ENCODE measurements at regions not wholly inside any gene's neighbourhood (a gene's known extent, or its start where the extent isn't known, plus 50 kb on each side); places are given as distances from the start of the nearest gene placed in this dataset.

- H3K36me3 ChIP-seq: no peaks in the 10 kb centered on the region
- WGBS, 2 donors (ENCODE audit: low coverage in 1 of 2): 81 to 88% methylated on average over 2 of the region's 2 CpGs
- DNase-seq: no peak
- peaks cover 0 to 6% (median 0%) of the 10 kb centered on the region in 4 donors for H3K4me1 ChIP-seq
- intact Hi-C loops (cut with DNase I; ENCODE audit: low total_unique reads) (no loop called here), in situ Hi-C loops (cut with MboI; ENCODE audit: low pct_ligation_motif_present in 1 of 4, low pct_unique_long_range_greater_than_20kb in 1 of 4, low sequenced_read_pairs in 3 of 4) (loop anchor here in 3 of 4 donors (25.0 kb wide), 2 partner anchors 211 to 311 kb away; no protein-coding TSS in a partner anchor)
- TF ChIP-seq POLR2A (IDR thresholded peaks at IDR 0.05): no peak
- no peak for TF ChIP-seq EP300 (IDR thresholded peaks at IDR 0.05; ENCODE audit: low read depth)
- TF ChIP-seq CTCF (IDR thresholded peaks at IDR 0.05): no peak
- no peak for TF ChIP-seq POLR2AphosphoS5 (IDR thresholded peaks at IDR 0.05)
- H3K4me3 ChIP-seq: no peak overlapping the region
- peaks cover 7 to 15% of the 10 kb centered on the region in 2 donors for H3K9me3 ChIP-seq
- peaks cover 8% of the 10 kb centered on the region for H3K27me3 ChIP-seq
- no peak overlapping the region for H3K27ac ChIP-seq
Measured at GRCh38 chr15:57873564-57874209, 167.2 kb downstream of the POLR2M start.

DNA sequence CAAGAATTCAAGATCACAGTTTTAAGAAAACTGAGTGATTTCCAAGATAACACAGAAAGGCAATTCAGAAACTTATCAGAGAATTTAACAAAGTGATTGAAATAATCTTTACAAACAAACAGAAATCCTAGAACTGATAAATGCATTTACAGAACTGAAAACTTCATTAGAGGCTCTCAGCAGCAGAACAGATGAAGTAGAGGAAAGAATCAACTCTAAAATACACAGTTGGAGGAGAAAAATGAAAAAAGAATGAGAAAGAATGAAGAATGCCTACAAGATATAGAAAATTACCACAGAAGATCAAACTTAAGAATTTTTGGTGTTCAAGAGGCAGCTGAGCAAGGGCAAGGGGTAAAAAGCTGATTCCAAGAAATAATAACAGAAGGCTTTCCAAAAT, 168.8 kb downstream of the POLR2M start:
- in situ Hi-C loops (cut with MboI; ENCODE audit: low pct_ligation_motif_present in 1 of 4, low pct_unique_long_range_greater_than_20kb in 1 of 4, low sequenced_read_pairs in 3 of 4) (no loop called here), intact Hi-C loops (cut with DNase I; ENCODE audit: low total_unique reads) (no loop called here)
- Histone ChIP-seq H3K4me3 (no peak overlapping the region), H3K27ac (no peak overlapping the region), H3K27me3 (peaks cover 1% of the 10 kb centered on the region), H3K9me3 (peaks cover 7 to 15% of the 10 kb centered on the region in 2 donors), H3K36me3 (no peaks in the 10 kb centered on the region), H3K4me1 (peaks cover 0 to 10% (median 0%) of the 10 kb centered on the region in 4 donors)
- DNase-seq: no peak
- TF ChIP-seq POLR2A (IDR thresholded peaks at IDR 0.05): no peak
- no peak for TF ChIP-seq CTCF (IDR thresholded peaks at IDR 0.05)
- no peak for TF ChIP-seq EP300 (IDR thresholded peaks at IDR 0.05; ENCODE audit: low read depth)
- no peak for TF ChIP-seq POLR2AphosphoS5 (IDR thresholded peaks at IDR 0.05)

DNA sequence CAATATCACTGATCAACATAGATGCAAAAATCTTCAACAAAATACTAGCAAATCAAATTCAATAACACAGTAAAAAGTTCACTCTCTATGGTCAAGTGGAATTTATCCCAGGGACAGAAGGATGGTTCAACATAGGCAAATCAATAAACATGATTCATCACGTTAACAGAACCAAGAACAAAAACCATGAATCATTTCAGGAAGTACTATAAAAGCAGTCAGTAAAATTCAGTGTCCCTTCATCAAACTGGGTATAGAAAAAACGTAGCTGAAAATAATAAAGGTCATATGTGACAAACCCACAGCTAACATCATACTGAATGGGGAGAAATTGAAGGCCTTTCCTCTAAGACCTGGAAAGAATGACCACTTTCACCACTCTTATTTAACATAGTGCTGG, 172.1 kb downstream of the POLR2M start:
- TF ChIP-seq EP300 (IDR thresholded peaks at IDR 0.05; ENCODE audit: low read depth) (no peak), POLR2A (IDR thresholded peaks at IDR 0.05) (no peak), CTCF (IDR thresholded peaks at IDR 0.05) (no peak), POLR2AphosphoS5 (IDR thresholded peaks at IDR 0.05) (no peak)
- Histone ChIP-seq H3K9me3 (peaks cover 7 to 15% of the 10 kb centered on the region in 2 donors), H3K4me3 (no peak overlapping the region), H3K4me1 (peaks cover 0 to 10% (median 0%) of the 10 kb centered on the region in 4 donors), H3K36me3 (no peaks in the 10 kb centered on the region), H3K27me3 (no peaks in the 10 kb centered on the region), H3K27ac (no peak overlapping the region)
- in situ Hi-C loops (cut with MboI; ENCODE audit: low pct_ligation_motif_present in 1 of 4, low pct_unique_long_range_greater_than_20kb in 1 of 4, low sequenced_read_pairs in 3 of 4): no loop called here
- intact Hi-C loops (cut with DNase I; ENCODE audit: low total_unique reads): no loop called here
- WGBS, 2 donors (ENCODE audit: low coverage in 1 of 2): 11 to 14% methylated on average over 2 of the region's 2 CpGs
- no peak for DNase-seq

DNA sequence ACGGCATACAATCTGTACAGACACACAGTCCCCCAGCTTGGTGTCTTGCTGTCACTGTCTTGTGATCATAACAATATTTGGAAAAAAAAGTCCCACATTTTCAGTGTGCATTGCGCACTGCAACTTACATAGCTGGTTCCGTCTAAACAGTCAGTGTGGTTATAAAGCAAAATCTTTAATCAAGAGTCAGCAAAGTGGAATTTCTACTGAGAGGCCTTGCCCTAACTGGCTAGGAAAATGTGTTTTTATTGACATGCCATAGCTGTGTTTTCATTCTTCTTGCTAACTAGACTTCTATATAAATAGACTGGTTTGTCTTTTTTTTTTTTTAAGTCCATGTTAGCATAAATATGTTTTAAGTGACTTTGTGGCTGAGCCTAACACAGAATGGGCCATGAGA, 174.8 kb downstream of the POLR2M start:
- in situ Hi-C loops (cut with MboI; ENCODE audit: low pct_ligation_motif_present in 1 of 4, low pct_unique_long_range_greater_than_20kb in 1 of 4, low sequenced_read_pairs in 3 of 4) (no loop called here), intact Hi-C loops (cut with DNase I; ENCODE audit: low total_unique reads) (no loop called here)
- Histone ChIP-seq H3K9me3 (no peaks in the 10 kb centered on the region), H3K4me3 (no peak overlapping the region), H3K27ac (no peak overlapping the region), H3K36me3 (no peaks in the 10 kb centered on the region), H3K27me3 (no peaks in the 10 kb centered on the region), H3K4me1 (peaks cover 0 to 10% (median 0%) of the 10 kb centered on the region in 4 donors)
- TF ChIP-seq POLR2AphosphoS5 (IDR thresholded peaks at IDR 0.05): no peak
- no peak for TF ChIP-seq POLR2A (IDR thresholded peaks at IDR 0.05)
- TF ChIP-seq CTCF (IDR thresholded peaks at IDR 0.05): no peak
- TF ChIP-seq EP300 (IDR thresholded peaks at IDR 0.05; ENCODE audit: low read depth): no peak
- WGBS, 2 donors (ENCODE audit: low coverage in 1 of 2): 82 to 92% methylated on average over 3 of the region's 3 CpGs
- no peak for DNase-seq

Measured in transverse colon (tissue), 4 donors.